Endothelial cell of umbilical vein (primary cell): ENCODE measurements at regions not wholly inside any gene's neighbourhood (a gene's known extent, or its start where the extent isn't known, plus 50 kb on each side); places are given as distances from the start of the nearest gene placed in this dataset.

Source experiments
- BruUV-seq: library from RNA; stranded (reverse); fragments of 400-500 nt; replicated peaks from 2 replicates; lab custom pipeline; 2021; lab: Mats Ljungman, UMichigan
- CTCF ChIA-PET: fragments of 300-600, 350-600 bp; sonication (Branson Sonifier 250); formaldehyde crosslinking; loops from one replicate; lab custom pipeline; 2021; ENCODE audit warnings: antibody characterized with exemption, inconsistent platforms; lab: Charles Lee
- POLR2A ChIA-PET: fragments of 300-600, 350-600 bp; sonication (Branson Sonifier 250); formaldehyde crosslinking; loops from one replicate; lab custom pipeline; 2021; ENCODE audit warnings: antibody characterized with exemption, inconsistent platforms; lab: Charles Lee
- DNase-seq: peaks from one replicate; pipeline ENCODE4 v3.0.0-alpha.2; 2011; ENCODE audit warnings: low read depth, low spot score
- FAIRE-seq: peaks from 2 replicates; lab custom pipeline; 2011; peaks lifted over from hg19 to GRCh38; lab: Jason Lieb, UNC
- H2AFZ ChIP-seq: 2 replicates; pipeline ENCODE4 v1.6.0; 2012; ENCODE audit warnings: low read depth, low read length, control low read depth, inconsistent platforms
- H3K27ac ChIP-seq: 2 replicates; pipeline ENCODE4 v1.5.1; 2011; ENCODE audit warnings: low read depth, mild to moderate bottlenecking, control low read depth, low read length, moderate library complexity; ENCODE audit not compliant: insufficient read depth
- H3K27me3 ChIP-seq, 2 experiments: 2 replicates each; pipeline versions ENCODE4 v1.6.0 to v1.6.1; 2011; ENCODE audit warnings: low read length in 2 of 2, mixed read lengths in 1 of 2; ENCODE audit not compliant: control insufficient read depth in 2 of 2, insufficient read depth in 2 of 2
- H3K36me3 ChIP-seq, 2 experiments: 2 replicates in 1 of 2; 3 replicates in 1 of 2; pipeline ENCODE4 v1.5.1; 2011; ENCODE audit warnings: low read length in 2 of 2, mild to moderate bottlenecking in 1 of 2, moderate library complexity in 1 of 2; ENCODE audit not compliant: control insufficient read depth in 2 of 2, insufficient read depth in 2 of 2; ENCODE audit errors: extremely low read depth in 1 of 2
- H3K4me1 ChIP-seq: 3 replicates; pipeline ENCODE4 v1.5.1; 2011; ENCODE audit warnings: mild to moderate bottlenecking, low read length; ENCODE audit not compliant: control insufficient read depth, insufficient read depth; ENCODE audit errors: extremely low read depth
- H3K4me2 ChIP-seq: 2 replicates; pipeline ENCODE4 v1.6.1; 2011; ENCODE audit warnings: low read length, control low read depth, mixed read lengths; ENCODE audit not compliant: insufficient read depth
- H3K4me3 ChIP-seq, 3 experiments: fragments of 200-600 bp in 1 of 3; sonication (generic), shearing (Covaris generic) in 1 of 3; replicated peaks in 1 of 3; 2 replicates each; pipeline ENCODE4 v1.5.1; 2011 to 2016; ENCODE audit warnings: control low read depth in 3 of 3, low read length in 3 of 3, mild to moderate bottlenecking in 2 of 3, inconsistent platforms in 1 of 3, low read depth in 1 of 3, moderate library complexity in 1 of 3; ENCODE audit not compliant: insufficient read depth in 1 of 3
- H3K79me2 ChIP-seq: 2 replicates; pipeline ENCODE4 v1.6.0; 2012; ENCODE audit warnings: low read length, inconsistent platforms; ENCODE audit not compliant: control insufficient read depth, insufficient read depth
- H3K9ac ChIP-seq: replicated peaks from 2 replicates; pipeline ENCODE3; 2011; ENCODE audit warnings: low read length, control low read depth; ENCODE audit not compliant: insufficient read depth; ENCODE audit errors: extremely low read depth
- H3K9me1 ChIP-seq: replicated peaks from 3 replicates; pipeline ENCODE4 v1.6.0; 2011; ENCODE audit warnings: mild to moderate bottlenecking, low read length; ENCODE audit not compliant: control insufficient read depth, insufficient read depth; ENCODE audit errors: extremely low read depth
- H3K9me3 ChIP-seq: replicated peaks from 2 replicates; pipeline ENCODE4 v1.5.1; 2012; ENCODE audit warnings: low read length, inconsistent platforms; ENCODE audit not compliant: control insufficient read depth, insufficient read depth
- H4K20me1 ChIP-seq: replicated peaks from 2 replicates; pipeline ENCODE3; 2011; ENCODE audit warnings: mild to moderate bottlenecking, low read length; ENCODE audit not compliant: control insufficient read depth, insufficient read depth; ENCODE audit errors: extremely low read depth
- EZH2 ChIP-seq: IDR thresholded peaks from 2 replicates; pipeline ENCODE4 v1.6.1; 2012; ENCODE audit warnings: borderline replicate concordance, low read depth, mild to moderate bottlenecking, moderate library complexity, low read length, inconsistent platforms; ENCODE audit not compliant: severe bottlenecking
- FOS ChIP-seq: IDR thresholded peaks from 2 replicates; pipeline ENCODE4 v1.6.1; 2011; ENCODE audit warnings: mild to moderate bottlenecking, low read length, moderate library complexity, borderline replicate concordance; ENCODE audit not compliant: insufficient read depth
- JUN ChIP-seq: IDR thresholded peaks from 2 replicates; pipeline ENCODE4 v1.6.1; 2011; ENCODE audit warnings: borderline replicate concordance, low read depth; ENCODE audit not compliant: insufficient read length, insufficient read depth
- MYC ChIP-seq: IDR thresholded peaks from one replicate; pipeline ENCODE4 v1.6.1; 2011; ENCODE audit warnings: mild to moderate bottlenecking, low read depth, low read length
- dilution Hi-C: fragments of 300-500 bp; cut with MboI; formaldehyde crosslinking; loops from one replicate; pipeline ENCODE4 v1.15.0; 2019; ENCODE audit warnings: low sequenced_read_pairs; ENCODE audit not compliant: extremely low pct_ligation_motif_present
- intact Hi-C: fragments of 100-400 bp; cut with micrococcal nuclease; formaldehyde crosslinking; loops from one replicate; pipeline ENCODE4 v1.10.0; 2022
- TF ChIP-seq, protein P1 (sequence below), 2 donors: IDR thresholded peaks; 1 replicate in 1 of 2; 2 replicates in 1 of 2; pipeline ENCODE4 v1.5.1; 2011; ENCODE audit warnings: low read length in 2 of 2, mild to moderate bottlenecking in 2 of 2, moderate library complexity in 2 of 2, control low read depth in 1 of 2, inconsistent platforms in 1 of 2, low read depth in 1 of 2; ENCODE audit not compliant: insufficient read depth in 1 of 2; ENCODE audit errors: extremely low read depth in 1 of 2
- TF ChIP-seq, protein P2 (sequence below): IDR thresholded peaks from 2 replicates; pipeline ENCODE4 v1.6.1; 2011; ENCODE audit not compliant: insufficient read depth, insufficient read length

DNA sequence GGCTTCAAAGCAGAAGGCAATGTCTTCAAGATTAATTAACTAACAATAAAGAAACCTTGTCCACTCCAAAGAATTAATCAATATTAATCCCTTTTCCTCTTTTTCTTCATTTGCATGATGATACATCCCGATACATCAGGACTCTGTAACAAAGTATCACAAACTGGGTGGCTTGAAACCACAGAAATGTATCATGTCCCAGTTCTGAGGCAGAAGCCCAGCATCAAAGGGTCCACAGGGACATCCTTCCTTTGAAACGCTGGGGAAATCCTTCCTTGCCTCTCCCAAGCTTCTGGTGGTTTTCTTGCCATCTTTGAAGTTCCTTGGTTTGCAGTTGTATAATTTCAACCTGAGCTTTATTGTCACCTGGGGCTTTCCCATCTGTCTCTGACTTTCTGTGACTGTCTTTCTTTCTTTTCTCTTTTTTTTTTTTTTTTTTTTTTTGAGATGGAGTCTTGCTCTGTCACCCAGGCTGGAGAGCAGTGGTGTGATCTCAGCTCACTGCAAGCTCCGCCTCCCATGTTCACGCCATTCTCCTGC, 210.2 kb upstream of the ADARB2 start:
- no TSS peak for BruUV-seq
- no peak overlapping the region for H3K4me3 ChIP-seq
- no peaks in the 10 kb centered on the region for H3K27me3 ChIP-seq
- FAIRE-seq (no peak), DNase-seq (no peak)
- intact Hi-C loops: no loop called here
- H3K9me3 ChIP-seq: peaks cover 2% of the 10 kb centered on the region
- TF ChIP-seq, protein P1, sequence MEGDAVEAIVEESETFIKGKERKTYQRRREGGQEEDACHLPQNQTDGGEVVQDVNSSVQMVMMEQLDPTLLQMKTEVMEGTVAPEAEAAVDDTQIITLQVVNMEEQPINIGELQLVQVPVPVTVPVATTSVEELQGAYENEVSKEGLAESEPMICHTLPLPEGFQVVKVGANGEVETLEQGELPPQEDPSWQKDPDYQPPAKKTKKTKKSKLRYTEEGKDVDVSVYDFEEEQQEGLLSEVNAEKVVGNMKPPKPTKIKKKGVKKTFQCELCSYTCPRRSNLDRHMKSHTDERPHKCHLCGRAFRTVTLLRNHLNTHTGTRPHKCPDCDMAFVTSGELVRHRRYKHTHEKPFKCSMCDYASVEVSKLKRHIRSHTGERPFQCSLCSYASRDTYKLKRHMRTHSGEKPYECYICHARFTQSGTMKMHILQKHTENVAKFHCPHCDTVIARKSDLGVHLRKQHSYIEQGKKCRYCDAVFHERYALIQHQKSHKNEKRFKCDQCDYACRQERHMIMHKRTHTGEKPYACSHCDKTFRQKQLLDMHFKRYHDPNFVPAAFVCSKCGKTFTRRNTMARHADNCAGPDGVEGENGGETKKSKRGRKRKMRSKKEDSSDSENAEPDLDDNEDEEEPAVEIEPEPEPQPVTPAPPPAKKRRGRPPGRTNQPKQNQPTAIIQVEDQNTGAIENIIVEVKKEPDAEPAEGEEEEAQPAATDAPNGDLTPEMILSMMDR (IDR thresholded peaks at IDR 0.05; ENCODE audit: extremely low read depth in 1 of 2, insufficient read depth in 1 of 2, low read depth in 1 of 2, low read length in 2 of 2): no peak
- TF ChIP-seq JUN (no peak), MYC (no peak), FOS (no peak), EZH2 (no peak)
- TF ChIP-seq, protein P2, sequence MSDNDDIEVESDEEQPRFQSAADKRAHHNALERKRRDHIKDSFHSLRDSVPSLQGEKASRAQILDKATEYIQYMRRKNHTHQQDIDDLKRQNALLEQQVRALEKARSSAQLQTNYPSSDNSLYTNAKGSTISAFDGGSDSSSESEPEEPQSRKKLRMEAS: no peak
- no peak overlapping the region for H3K4me2 ChIP-seq
- H3K4me1 ChIP-seq: no peaks in the 10 kb centered on the region
- no peak overlapping the region for H2AFZ ChIP-seq
- no peak overlapping the region for H3K9ac ChIP-seq
- ChIA-PET POLR2A (no interaction called here), CTCF (interaction anchor here (0.7 kb wide), 1 partner anchor 204 kb away, joined by 3 read pairs; no protein-coding TSS in a partner anchor)
- H3K36me3 ChIP-seq: no peaks in the 10 kb centered on the region
- H3K9me1 ChIP-seq: no peaks in the 10 kb centered on the region
- H3K79me2 ChIP-seq: no peaks in the 10 kb centered on the region
- dilution Hi-C loops: no loop called here
- H4K20me1 ChIP-seq: no peaks in the 10 kb centered on the region
- no peak overlapping the region for H3K27ac ChIP-seq
